IMR-90 (cell line): ENCODE measurements at regions not wholly inside any gene's neighbourhood (a gene's known extent, or its start where the extent isn't known, plus 50 kb on each side); places are given as distances from the start of the nearest gene placed in this dataset.

Experiments
- ATAC-seq: fragments of 200-7000 bp; cut with Tn5 transposase; 2 replicates; pipeline ENCODE4 v1.9.1; 2020; ENCODE audit warnings: low read depth, mild to moderate bottlenecking, moderate library complexity
- BruUV-seq: library from RNA; stranded (reverse); fragments of 400-500 nt; replicated peaks from 2 replicates; lab custom pipeline; 2021; lab: Mats Ljungman, UMichigan
- CTCF ChIA-PET: fragments of 300-600 bp; formaldehyde crosslinking; extraction: SDS; loops from one replicate; lab custom pipeline; 2021; ENCODE audit warnings: antibody characterized with exemption; lab: Yijun Ruan, JAX
- POLR2A ChIA-PET: fragments of 300-600 bp; sonication (Branson Sonifier 250); formaldehyde crosslinking; loops from one replicate; lab custom pipeline; 2022; ENCODE audit warnings: antibody characterized with exemption; ENCODE audit not compliant: unreplicated experiment; lab: Charles Lee
- DNase-seq: peaks from one replicate; pipeline ENCODE4 v3.0.0; 2013
- H2AFZ ChIP-seq: replicated peaks from 2 replicates; pipeline ENCODE3; 2013; ENCODE audit warnings: low read length, mild to moderate bottlenecking; ENCODE audit not compliant: poor library complexity
- H2AK5ac ChIP-seq: 2 replicates; pipeline ENCODE4 v1.6.1; 2013; ENCODE audit warnings: low read depth, low read length, inconsistent platforms
- H2AK9ac ChIP-seq: replicated peaks from 2 replicates; pipeline ENCODE3; 2013; ENCODE audit warnings: mild to moderate bottlenecking, low read depth, low read length, moderate library complexity; ENCODE audit not compliant: poor library complexity
- H2BK120ac ChIP-seq: 2 replicates; pipeline ENCODE4 v1.6.1; 2013; ENCODE audit warnings: low read depth, low read length, inconsistent platforms
- H2BK15ac ChIP-seq: 3 replicates; pipeline ENCODE4 v1.6.1; 2013; ENCODE audit warnings: low read depth, low read length, inconsistent platforms
- H2BK20ac ChIP-seq: 2 replicates; pipeline ENCODE4 v1.6.1; 2013; ENCODE audit warnings: low read depth, mild to moderate bottlenecking, inconsistent platforms, low read length, moderate library complexity
- H2BK5ac ChIP-seq: 2 replicates; pipeline ENCODE4 v1.6.1; 2013; ENCODE audit warnings: mild to moderate bottlenecking, low read depth, low read length, inconsistent platforms; ENCODE audit not compliant: poor library complexity, severe bottlenecking
- H3K14ac ChIP-seq: replicated peaks from 2 replicates; pipeline ENCODE4 v1.6.1; 2013; ENCODE audit warnings: low read depth, low read length, inconsistent platforms
- H3K18ac ChIP-seq: 2 replicates; pipeline ENCODE4 v1.6.1; 2013; ENCODE audit warnings: low read depth, low read length, control low read depth
- H3K23ac ChIP-seq: 2 replicates; pipeline ENCODE4 v1.6.1; 2013; ENCODE audit warnings: low read depth, low read length, inconsistent platforms
- H3K27ac ChIP-seq: 2 replicates; pipeline ENCODE4 v1.5.1; 2013; ENCODE audit warnings: mild to moderate bottlenecking, control low read depth, low read length; ENCODE audit not compliant: insufficient read depth
- H3K27me3 ChIP-seq: 2 replicates; pipeline ENCODE4 v1.6.1; 2013; ENCODE audit warnings: low read length; ENCODE audit not compliant: control insufficient read depth, insufficient read depth
- H3K36me3 ChIP-seq: 2 replicates; pipeline ENCODE4 v1.6.1; 2013; ENCODE audit warnings: low read length, mixed read lengths; ENCODE audit not compliant: control insufficient read depth, insufficient read depth
- H3K4ac ChIP-seq: 2 replicates; pipeline ENCODE4 v1.6.1; 2013; ENCODE audit warnings: low read depth, low read length, inconsistent platforms
- H3K4me1 ChIP-seq: 2 replicates; pipeline ENCODE4 v1.6.1; 2013; ENCODE audit warnings: low read length, mixed read lengths; ENCODE audit not compliant: control insufficient read depth, insufficient read depth
- H3K4me2 ChIP-seq: 2 replicates; pipeline ENCODE4 v1.6.1; 2013; ENCODE audit warnings: low read depth, mild to moderate bottlenecking, control low read depth, low read length, moderate library complexity
- H3K4me3 ChIP-seq: 2 replicates; pipeline ENCODE4 v1.5.1; 2013; ENCODE audit warnings: low read depth, mild to moderate bottlenecking, control low read depth, low read length, moderate library complexity; ENCODE audit not compliant: insufficient read depth
- H3K56ac ChIP-seq: 2 replicates; pipeline ENCODE4 v1.6.1; 2013; ENCODE audit warnings: low read length, inconsistent platforms; ENCODE audit not compliant: insufficient read depth; ENCODE audit errors: extremely low read depth
- H3K79me1 ChIP-seq, 2 experiments: 2 replicates each; pipeline ENCODE4 v1.6.1; 2013; ENCODE audit warnings: low read length in 2 of 2, inconsistent platforms in 1 of 2, low read depth in 1 of 2
- H3K9ac ChIP-seq: 2 replicates; pipeline ENCODE4 v1.6.1; 2013; ENCODE audit warnings: low read depth, low read length, control low read depth
- H3K9me1 ChIP-seq: 2 replicates; pipeline ENCODE4 v1.6.1; 2013; ENCODE audit warnings: low read length, inconsistent platforms; ENCODE audit not compliant: insufficient read depth
- H3K9me3 ChIP-seq: 2 replicates; pipeline ENCODE4 v1.6.1; 2013; ENCODE audit warnings: low read length; ENCODE audit not compliant: control insufficient read depth, insufficient read depth
- H4K20me1 ChIP-seq: 2 replicates; pipeline ENCODE4 v1.6.1; 2013; ENCODE audit warnings: low read length, inconsistent platforms; ENCODE audit not compliant: insufficient read depth
- H4K5ac ChIP-seq: 2 replicates; pipeline ENCODE4 v1.6.1; 2013; ENCODE audit warnings: mild to moderate bottlenecking, low read depth, low read length, control low read depth
- H4K8ac ChIP-seq, 2 experiments: 2 replicates each; pipeline ENCODE4 v1.6.1; 2013; ENCODE audit warnings: low read depth in 2 of 2, low read length in 2 of 2, control low read depth in 1 of 2, inconsistent platforms in 1 of 2
- H4K91ac ChIP-seq: 2 replicates; pipeline ENCODE4 v1.6.1; 2013; ENCODE audit warnings: low read depth, low read length, inconsistent platforms; ENCODE audit not compliant: insufficient read depth
- BHLHE40 ChIP-seq: fragments of 150-350 bp; IDR thresholded peaks from 2 replicates; pipeline ENCODE4 v1.6.1; 2016; ENCODE audit warnings: mild to moderate bottlenecking, low read depth, low read length
- CEBPB ChIP-seq: IDR thresholded peaks from 2 replicates; pipeline ENCODE4 v1.6.1; 2012; ENCODE audit warnings: low read depth, low read length, improper control_type of control experiment
- CHD1 ChIP-seq: IDR thresholded peaks from 2 replicates; pipeline ENCODE4 v1.6.1; 2012; ENCODE audit warnings: low read depth, low read length, improper control_type of control experiment
- MAFK ChIP-seq: IDR thresholded peaks from 2 replicates; pipeline ENCODE4 v1.6.1; 2012; ENCODE audit warnings: low read depth, low read length, improper control_type of control experiment
- POLR2A ChIP-seq: IDR thresholded peaks from 2 replicates; pipeline ENCODE4 v1.6.1; 2012; ENCODE audit warnings: mild to moderate bottlenecking, low read depth, low read length
- RAD21 ChIP-seq: IDR thresholded peaks from 2 replicates; pipeline ENCODE4 v1.6.1; 2012; ENCODE audit warnings: low read length, improper control_type of control experiment
- dilution Hi-C: fragments of 300-500 bp; cut with HindIII; formaldehyde crosslinking; loops from one replicate; pipeline ENCODE4 v1.14.3; 2018; ENCODE audit warnings: low sequenced_read_pairs; ENCODE audit not compliant: unreplicated experiment
- in situ Hi-C: fragments of 300-500 bp; cut with MboI; formaldehyde crosslinking; loops from 3 replicates; pipeline ENCODE4 v1.14.3; 2019; ENCODE audit warnings: low sequenced_read_pairs, inconsistent platforms, mixed read lengths
- intact Hi-C: fragments of 100-400 bp; cut with micrococcal nuclease; formaldehyde crosslinking; loops from 2 replicates; pipeline ENCODE4 v1.10.0; 2022
- TF ChIP-seq, protein P1 (sequence below): fragments of 150-350 bp; IDR thresholded peaks from 2 replicates; pipeline ENCODE4 v1.6.1; 2016; ENCODE audit warnings: low read depth, mild to moderate bottlenecking, low read length, moderate library complexity, borderline replicate concordance

DNA sequence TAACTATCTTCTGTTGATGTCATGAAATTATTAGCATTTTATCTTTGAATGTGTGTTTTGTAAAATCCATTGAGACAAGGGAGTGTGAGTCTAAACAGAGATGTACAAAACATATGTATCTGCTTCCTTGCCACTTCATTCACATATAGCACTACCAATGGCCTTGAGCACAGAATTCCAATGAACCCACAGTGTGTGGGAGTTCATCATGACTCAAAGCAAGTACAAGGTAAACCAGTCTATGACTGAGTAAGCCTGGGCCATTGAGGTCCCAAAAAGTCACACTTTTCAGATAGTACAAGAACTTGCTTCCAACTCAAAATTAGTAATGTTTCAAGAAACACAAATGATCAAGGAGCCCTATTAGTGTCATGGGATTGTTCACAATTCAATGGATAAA, 218.6 kb downstream of the MANEA start:
- Histone ChIP-seq H2BK20ac (no peak overlapping the region), H3K79me1 (no peaks in the 10 kb centered on the region), H4K8ac (no peak overlapping the region), H3K4me1 (no peaks in the 10 kb centered on the region), H2AK9ac (no peak overlapping the region), H3K9me1 (no peaks in the 10 kb centered on the region), H4K91ac (no peak overlapping the region), H3K4me3 (no peak overlapping the region), H3K56ac (no peak overlapping the region), H3K14ac (no peak overlapping the region), H3K9ac (no peak overlapping the region), H2BK5ac (no peak overlapping the region), H2AK5ac (no peak overlapping the region), H3K18ac (no peak overlapping the region), H3K4ac (no peak overlapping the region), H3K27ac (no peak overlapping the region), H3K23ac (no peak overlapping the region), H3K36me3 (no peaks in the 10 kb centered on the region), H4K5ac (no peak overlapping the region), H3K27me3 (no peaks in the 10 kb centered on the region), H2BK120ac (no peak overlapping the region), H3K4me2 (no peak overlapping the region), H3K9me3 (peaks cover 1% of the 10 kb centered on the region; the same call in 1 of the 2 replicates), H2BK15ac (no peak overlapping the region), H2AFZ (no peak overlapping the region), H4K20me1 (no peaks in the 10 kb centered on the region)
- POLR2A ChIA-PET = no interaction called here
- in situ Hi-C loops = no loop called here
- no peak for TF ChIP-seq POLR2A
- TF ChIP-seq MAFK = no peak
- no peak for TF ChIP-seq RAD21
- no peak for TF ChIP-seq BHLHE40
- no peak for TF ChIP-seq CEBPB
- TF ChIP-seq, protein P1, sequence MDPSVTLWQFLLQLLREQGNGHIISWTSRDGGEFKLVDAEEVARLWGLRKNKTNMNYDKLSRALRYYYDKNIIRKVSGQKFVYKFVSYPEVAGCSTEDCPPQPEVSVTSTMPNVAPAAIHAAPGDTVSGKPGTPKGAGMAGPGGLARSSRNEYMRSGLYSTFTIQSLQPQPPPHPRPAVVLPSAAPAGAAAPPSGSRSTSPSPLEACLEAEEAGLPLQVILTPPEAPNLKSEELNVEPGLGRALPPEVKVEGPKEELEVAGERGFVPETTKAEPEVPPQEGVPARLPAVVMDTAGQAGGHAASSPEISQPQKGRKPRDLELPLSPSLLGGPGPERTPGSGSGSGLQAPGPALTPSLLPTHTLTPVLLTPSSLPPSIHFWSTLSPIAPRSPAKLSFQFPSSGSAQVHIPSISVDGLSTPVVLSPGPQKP = no peak
- TF ChIP-seq CHD1 = no peak
- intact Hi-C loops = no loop called here
- ATAC-seq (no peak), DNase-seq (no peak)
- CTCF ChIA-PET = no interaction called here
- BruUV-seq = no TSS peak
- dilution Hi-C loops = no loop called here
